Cerebellar cortex (tissue), 1 donor: ENCODE measurements at regions not wholly inside any gene's neighbourhood (a gene's known extent, or its start where the extent isn't known, plus 50 kb on each side); places are given as distances from the start of the nearest gene placed in this dataset.
"Not testable (repeated sequence)": the region's sequence is repeated elsewhere in the genome, so short reads cannot be mapped to it uniquely, and the experiment has no call there.

Experiments used
- DNase-seq: peaks from one replicate; pipeline ENCODE4 v3.0.0-alpha.2; 2015; ENCODE audit warnings: low spot score

DNA sequence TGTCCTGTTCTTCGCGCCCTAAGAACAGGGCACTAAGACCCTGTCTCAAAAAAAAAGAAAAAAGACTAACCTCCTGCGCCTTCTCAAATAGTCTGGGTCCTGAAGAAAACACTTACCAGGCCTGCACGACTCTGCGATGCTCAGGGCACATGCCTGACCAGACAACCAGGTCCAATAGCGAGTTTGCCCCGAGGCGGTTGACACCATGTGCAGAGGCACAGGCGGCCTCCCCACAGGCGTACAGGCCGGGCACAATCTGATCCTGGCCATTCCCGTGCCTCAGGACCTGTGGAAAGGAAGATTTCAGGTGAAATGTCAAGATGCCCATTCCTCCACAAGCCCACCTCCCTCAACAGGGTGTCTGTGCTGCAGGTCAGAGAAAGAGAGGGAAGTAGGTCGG is 65.9 kb upstream of the TNK2 start:
- not testable (repeated sequence) for DNase-seq

DNA sequence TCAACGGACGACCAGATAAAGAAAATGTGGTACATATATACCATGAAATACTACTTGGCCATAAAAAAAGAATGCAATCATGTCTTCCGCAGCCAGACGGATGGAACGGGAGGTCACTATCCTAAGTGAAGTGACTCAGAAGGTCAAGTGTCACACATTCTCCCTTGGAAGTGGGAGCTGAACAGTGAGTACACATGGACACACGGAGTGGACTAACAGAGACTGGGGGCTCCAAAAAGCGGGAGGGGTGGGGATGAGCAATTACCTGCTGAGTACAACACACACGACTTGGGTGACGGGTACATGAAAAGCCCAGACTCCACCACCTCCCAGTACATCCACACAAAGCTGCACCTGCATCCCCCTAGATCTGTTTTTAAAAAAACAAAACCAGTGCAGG is 62.5 kb upstream of the TNK2 start:
- DNase-seq, result not testable (repeated sequence)

DNA sequence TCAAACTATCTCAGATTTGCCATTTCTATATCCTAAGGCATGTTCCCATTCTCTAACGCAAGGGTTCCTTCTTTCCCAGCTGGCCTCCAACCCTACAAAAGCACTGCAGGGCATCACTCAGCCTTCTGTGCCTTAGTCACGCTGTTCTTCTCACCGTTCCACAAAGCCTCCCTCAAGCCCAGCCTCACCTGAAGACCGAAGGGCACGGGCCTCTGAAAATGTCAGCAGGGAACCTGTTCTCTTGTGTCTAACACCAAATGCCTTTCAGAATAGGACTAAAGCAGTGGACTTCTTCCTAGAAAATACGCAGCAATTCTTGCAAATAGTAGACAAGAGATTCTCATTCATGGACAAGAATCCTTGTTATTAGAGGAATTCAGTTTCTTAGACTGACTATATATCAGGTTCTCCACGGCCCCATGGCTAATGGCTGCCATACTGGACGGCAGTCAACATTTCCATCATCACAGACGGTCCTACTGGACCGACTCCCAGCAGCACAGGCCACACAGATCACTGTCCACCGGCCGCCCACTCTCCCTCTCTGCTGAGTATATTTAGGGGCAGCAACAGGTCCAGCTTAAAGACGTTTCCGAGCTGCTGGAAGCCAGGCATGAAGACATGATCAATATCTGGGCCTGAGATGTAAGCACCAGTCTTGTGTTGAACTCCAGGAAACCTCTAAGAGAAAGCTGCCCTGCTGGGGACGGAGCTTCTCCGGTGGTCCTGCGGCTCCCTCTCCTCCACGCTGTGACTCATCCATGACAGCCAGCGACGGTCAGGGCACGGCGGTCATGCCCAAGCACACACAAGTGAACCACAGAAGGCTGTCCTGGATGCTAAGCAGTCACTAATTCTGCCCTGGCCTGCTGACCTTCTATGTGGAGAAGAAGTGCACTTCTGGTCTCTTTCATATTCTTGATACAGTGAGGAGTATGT is 61.8 kb upstream of the TNK2 start:
- DNase-seq, result not testable (repeated sequence)

DNA sequence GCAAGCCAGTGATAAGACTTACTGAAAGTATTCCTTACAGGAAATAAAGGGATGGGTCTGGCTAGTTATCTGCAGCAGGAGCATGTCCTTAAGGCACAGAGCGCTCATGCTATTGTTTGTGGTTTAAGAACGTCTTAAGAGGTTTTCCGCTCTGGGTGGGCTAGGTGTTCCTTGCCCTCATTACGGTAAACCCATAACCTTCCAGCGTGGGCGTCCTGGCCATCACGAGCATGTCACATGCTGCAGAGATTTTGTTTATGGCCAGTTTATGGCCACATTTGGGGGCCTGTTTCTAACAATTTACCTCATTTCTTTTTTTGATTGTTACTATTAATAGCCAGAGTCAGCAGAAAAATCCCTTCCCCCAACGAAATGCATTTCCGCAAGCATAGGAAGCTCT is 61.0 kb upstream of the TNK2 start:
- not testable (repeated sequence) for DNase-seq

DNA sequence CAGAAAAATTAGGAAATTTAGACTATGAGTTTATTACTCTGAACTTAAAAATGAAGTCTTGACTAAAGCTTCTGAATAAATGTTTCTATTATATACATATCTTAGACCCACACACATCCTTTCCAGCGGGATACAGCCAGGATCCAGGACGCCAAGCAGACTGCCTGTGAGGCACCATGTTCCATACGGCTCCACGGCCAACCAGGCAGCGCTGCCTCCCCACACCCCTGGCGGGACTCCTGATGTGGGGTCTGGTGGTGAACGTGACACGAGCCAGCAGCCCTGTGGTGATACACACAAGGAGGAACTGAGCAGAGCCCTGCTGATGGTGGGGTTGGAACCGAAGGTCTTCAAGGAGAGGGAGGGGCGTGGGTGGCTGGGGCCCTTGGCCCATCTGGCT is 59.8 kb upstream of the TNK2 start:
- DNase-seq, result not testable (repeated sequence)

DNA sequence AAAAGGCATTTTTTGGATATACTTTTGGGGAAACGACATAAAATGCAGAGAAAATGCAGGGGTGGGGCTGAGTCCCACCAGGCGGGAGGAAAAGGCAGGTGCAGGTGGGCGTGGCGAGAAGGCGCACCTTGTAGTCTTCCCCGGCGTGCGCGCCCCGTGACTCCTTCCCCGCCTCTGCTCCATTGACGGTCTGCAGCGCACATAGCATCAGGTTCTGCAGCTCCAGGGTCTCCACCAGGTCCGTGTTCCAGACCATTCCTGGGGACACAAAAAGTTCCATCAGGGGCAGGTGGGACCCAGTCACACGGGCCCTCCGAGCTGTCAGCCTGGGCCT is 59.0 kb upstream of the TNK2 start:
- not testable (repeated sequence) for DNase-seq

DNA sequence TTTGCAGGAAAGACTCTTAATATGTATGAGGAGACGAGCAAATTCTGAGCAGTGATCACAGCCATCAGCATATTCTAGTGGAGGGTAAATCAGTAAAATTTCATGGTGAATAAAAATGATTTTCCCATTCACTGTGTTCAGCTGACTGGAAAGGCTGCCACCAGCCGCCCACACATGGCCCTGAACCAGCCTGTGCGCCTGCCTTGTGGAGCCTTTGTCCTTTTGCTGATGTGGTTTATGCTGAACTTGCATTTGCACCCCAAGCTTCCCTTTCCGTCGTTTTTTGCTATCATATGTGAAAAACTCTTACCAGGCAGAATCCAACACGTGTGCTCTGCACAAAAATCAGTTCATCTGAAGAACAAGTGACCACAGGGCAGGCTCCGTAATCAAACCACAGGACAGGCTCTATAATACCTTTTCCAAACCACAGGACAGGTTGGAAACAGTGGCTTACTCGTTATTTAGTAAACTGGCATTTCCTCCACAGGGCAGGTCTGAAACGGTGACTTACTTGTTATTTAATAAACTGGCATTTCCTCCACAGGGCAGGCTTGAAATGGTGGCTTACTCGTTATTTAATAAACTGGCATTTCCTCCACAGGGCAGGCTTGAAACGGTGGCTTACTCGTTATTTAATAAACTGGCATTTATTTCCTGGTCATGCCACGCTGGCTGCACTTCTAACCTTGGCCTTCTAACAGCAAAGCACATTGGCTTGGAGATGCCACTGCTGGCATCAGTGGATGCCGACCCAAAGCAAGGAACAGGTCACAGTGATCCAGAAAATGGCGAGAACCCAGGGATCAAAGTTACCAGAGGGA is 58.4 kb upstream of the TNK2 start:
- not testable (repeated sequence) for DNase-seq

DNA sequence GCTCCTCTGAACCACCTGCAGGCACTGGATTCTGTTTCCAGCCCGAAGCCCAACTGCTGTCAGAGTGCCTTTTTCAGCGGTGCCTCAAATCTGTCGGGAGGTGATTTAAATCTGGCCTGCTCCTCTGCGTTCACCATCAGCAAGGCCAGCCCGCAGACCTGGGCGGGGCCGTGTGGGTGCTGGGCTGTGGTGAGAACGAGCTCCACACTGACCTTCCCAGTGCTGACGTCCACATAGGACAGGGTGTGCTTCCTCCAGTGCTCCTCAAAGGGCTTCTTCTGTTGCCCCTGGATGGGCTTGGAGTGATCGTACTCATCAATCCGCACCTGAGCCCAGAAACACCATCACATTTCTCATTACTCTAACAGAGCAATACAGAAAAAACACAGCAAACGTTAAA is 56.9 kb upstream of the TNK2 start:
- not testable (repeated sequence) for DNase-seq

DNA sequence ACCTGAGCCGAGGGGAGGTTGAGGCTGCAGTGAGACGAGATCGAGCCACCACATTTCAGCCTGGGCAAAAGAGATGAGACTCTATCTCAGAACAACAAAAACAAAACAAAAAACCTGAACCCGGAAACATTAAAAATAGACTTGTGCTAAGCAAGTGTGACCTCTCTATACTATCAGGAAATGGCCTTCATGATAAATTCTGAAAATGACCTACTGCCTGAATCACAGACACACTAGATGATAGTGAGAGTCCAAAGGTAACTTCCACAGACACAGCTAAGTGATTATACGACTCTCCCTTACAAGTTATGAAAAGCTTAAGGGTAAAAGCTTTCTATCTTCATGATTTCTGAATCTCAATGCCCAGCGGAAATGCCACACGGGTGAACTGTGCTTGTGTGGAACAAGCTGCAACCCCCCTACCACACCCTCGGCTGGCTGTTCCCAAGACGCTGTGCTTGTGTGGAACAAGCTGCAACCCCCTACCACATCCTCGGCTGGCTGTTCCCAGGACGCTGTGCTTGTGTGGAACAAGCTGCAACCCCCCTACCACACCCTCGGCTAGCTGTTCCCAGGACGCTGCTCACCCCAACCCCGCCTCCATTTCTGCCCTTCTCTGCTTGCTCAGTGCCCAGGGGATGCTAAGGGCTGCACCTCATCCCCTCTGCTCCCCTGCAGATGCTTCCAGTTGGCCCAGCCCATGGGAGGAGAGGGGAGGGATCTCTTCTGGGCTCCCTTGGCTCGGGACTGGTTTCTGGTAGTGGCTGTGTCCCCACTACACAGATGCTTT is 56.2 kb upstream of the TNK2 start:
- DNase-seq, result not testable (repeated sequence)

DNA sequence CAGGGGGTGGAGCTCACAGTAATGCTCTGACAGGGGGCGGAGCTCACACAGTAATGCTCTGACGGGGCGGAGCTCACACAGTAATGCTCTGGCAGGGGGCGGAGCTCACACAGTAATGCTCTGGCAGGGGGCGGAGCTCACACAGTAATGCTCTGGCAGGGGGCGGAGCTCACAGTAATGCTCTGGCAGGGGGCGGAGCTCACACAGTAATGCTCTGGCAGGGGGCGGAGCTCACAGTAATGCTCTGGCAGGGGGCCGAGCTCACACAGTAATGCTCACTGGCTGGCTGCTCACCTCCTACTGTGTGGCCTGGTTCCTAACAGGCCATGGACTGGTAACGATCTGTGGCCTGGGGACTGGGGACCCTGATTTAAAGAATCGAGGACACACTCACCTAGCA is 53.9 kb upstream of the TNK2 start:
- not testable (repeated sequence) for DNase-seq

DNA sequence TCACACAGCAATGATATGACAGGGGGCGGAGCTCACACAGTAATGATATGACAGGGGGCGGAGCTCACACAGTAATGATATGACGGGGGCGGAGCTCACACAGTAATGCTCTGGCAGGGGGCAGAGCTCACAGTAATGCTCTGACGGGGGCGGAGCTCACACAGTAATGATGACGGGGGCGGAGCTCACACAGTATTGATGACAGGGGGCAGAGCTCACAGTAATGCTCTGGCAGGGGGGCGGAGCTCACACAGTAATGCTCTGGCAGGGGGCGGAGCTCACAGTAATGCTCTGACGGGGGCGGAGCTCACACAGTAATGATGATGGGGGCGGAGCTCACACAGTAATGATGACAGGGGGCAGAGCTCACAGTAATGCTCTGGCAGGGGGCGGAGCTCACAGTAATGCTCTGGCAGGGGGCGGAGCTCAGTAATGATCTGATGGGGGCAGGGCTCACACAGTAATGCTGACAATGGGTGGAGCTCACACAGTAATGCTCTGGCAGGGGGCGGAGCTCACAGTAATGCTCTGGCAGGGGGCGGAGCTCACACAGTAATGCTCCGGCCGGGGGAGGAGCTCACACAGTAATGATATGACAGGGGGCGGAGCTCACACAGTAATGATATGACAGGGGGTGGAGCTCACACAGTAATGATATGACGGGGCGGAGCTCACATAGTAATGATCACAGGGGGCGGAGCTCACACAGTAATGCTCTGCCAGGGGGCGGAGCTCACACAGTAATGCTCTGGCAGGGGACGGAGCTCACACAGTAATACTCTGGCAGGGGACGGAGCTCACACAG is 52.8 kb upstream of the TNK2 start:
- DNase-seq, result not testable (repeated sequence)

DNA sequence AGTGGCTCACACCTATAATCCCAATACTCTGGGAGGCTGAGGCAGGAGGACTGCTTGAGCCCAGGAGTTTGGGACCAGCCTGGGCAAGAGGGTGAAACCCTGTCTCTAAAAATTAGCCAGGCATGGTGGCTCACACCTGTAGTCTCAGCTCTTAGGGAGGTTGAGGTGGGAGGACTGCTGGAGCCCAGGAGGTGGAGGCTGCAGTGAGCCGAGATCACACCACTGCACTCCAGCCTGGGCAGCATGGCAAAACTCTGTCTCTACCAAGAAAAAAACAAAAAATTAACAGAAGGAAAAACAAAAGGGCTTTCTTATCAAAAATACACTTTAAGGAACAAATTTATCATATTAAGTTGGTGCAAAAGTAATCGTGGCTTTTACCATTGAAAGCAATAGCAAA is 51.8 kb upstream of the TNK2 start:
- DNase-seq, result not testable (repeated sequence)

DNA sequence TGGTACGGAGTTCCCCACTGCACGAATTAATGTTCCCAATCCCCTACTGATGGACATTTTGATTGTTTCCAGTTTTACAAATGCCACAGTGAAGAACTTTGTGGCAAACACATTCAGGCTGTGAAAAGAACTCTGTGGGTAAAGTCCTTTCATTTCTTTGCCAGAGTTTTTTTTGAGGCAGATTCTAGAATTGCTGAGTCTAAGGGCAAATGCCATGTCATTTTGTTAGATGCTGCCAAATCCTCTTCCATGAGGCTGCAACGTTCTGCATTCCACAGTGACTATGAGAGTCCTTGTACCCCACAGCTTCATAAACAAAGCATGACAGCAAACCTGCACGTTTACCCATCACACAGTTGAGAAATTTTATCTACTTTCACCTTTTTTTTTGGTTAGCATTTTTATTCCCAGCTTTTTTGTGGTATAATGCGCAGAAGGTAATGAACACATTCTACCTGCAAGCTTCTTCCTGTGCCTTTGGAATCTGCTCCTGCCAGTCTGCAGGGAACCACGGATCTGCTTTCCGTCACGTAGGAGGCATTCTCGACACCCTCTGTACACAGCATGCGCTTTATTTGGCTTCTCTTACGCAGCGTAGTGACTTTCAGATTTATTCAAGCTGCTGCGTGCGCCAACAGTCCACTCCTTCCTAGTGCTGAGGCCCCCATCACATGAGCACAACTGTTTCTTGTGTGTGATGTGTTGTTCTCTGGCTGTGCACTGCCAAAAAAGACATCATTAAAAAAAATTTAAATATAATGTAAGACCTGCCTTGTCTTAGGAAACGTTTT is 51.2 kb upstream of the TNK2 start:
- not testable (repeated sequence) for DNase-seq

DNA sequence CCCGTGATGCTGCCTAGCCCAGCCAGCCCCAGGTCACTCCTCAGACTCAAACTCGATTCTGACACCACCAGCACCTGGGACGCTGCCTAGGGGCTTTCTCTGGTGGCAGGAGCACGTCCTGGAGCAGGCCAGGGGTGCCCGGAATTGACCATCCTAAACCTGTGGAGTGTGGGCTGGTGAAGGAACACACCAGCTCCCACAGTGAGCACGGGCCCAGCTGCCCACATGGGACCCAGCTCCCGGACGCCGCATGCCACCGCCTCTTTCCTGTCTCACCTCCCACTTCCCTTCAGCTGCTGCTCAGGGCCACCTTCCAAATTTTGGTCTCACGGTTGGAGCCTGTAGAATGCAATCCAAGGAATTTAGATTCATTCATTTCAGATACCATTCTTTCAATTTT is 50.4 kb upstream of the TNK2 start:
- DNase-seq, result peak; percentile 30
